SK-N-SH (cell line): ENCODE measurements at regions not wholly inside any gene's neighbourhood (a gene's known extent, or its start where the extent isn't known, plus 50 kb on each side); places are given as distances from the start of the nearest gene placed in this dataset.

ENCODE experiments used
- CTCF ChIA-PET: fragments of 300-600, 350-600 bp; formaldehyde crosslinking; extraction: SDS; loops from one replicate; lab custom pipeline; 2021; lab: Yijun Ruan, JAX
- POLR2A ChIA-PET: fragments of 350-600 bp; sonication (Branson Sonifier 250); formaldehyde crosslinking; extraction: SDS; loops from one replicate; lab custom pipeline; 2020; ENCODE audit warnings: antibody characterized with exemption, inconsistent platforms; lab: Yijun Ruan, JAX
- DNase-seq: peaks from one replicate; pipeline ENCODE4 v3.0.0; 2012
- H2AFZ ChIP-seq: fragments of 200-600 bp; sonication (generic); 2 replicates; pipeline ENCODE4 v1.8.1; 2016; ENCODE audit warnings: antibody characterized with exemption, mild to moderate bottlenecking, low read depth
- H3F3A ChIP-seq: fragments of 200-600 bp; sonication (generic); replicated peaks from 2 replicates; pipeline ENCODE3; 2016; ENCODE audit warnings: antibody characterized with exemption, mild to moderate bottlenecking; ENCODE audit not compliant: insufficient read depth
- H3K27ac ChIP-seq, 2 experiments: fragments of 200-500 bp in 1 of 2; fragments of 200-600 bp in 1 of 2; sonication (Bioruptor generic) in 1 of 2; sonication (generic), shearing (Covaris generic) in 1 of 2; 2 replicates each; pipeline versions ENCODE4 v1.5.1 to v1.6.1; 2014 to 2016; ENCODE audit warnings: low read depth in 2 of 2, inconsistent platforms in 1 of 2, low read length in 1 of 2, mild to moderate bottlenecking in 1 of 2, mixed read lengths in 1 of 2
- H3K27me3 ChIP-seq: fragments of 200-600 bp; sonication (generic), shearing (Covaris generic); 2 replicates; pipeline ENCODE4 v1.6.1; 2016; ENCODE audit warnings: mixed run types; ENCODE audit not compliant: insufficient read depth
- H3K36me3 ChIP-seq, 2 experiments: fragments of 200-500 bp in 1 of 2; fragments of 200-600 bp in 1 of 2; sonication (Bioruptor generic) in 1 of 2; sonication (generic) in 1 of 2; replicated peaks in 1 of 2; 2 replicates each; pipeline versions ENCODE3 to v1.5.1; 2014 to 2016; ENCODE audit warnings: low read length in 1 of 2, mild to moderate bottlenecking in 1 of 2; ENCODE audit not compliant: insufficient read depth in 2 of 2, control insufficient read depth in 1 of 2
- H3K4me1 ChIP-seq, 2 experiments: fragments of 200-500 bp in 1 of 2; fragments of 200-600 bp in 1 of 2; sonication (Bioruptor generic) in 1 of 2; sonication (generic), shearing (Covaris generic) in 1 of 2; 2 replicates each; pipeline versions ENCODE4 v1.5.1 to v1.6.1; 2014 to 2016; ENCODE audit warnings: low read depth in 1 of 2, low read length in 1 of 2, mixed run types in 1 of 2; ENCODE audit not compliant: insufficient read depth in 2 of 2, control insufficient read depth in 1 of 2
- H3K4me2 ChIP-seq: fragments of 200-600 bp; sonication (generic), shearing (Covaris generic); 2 replicates; pipeline ENCODE4 v1.6.1; 2017; ENCODE audit warnings: mixed run types
- H3K4me3 ChIP-seq, 2 experiments: fragments of 200-500 bp in 1 of 2; fragments of 200-600 bp in 1 of 2; sonication (Bioruptor generic) in 1 of 2; sonication (generic), shearing (Covaris generic) in 1 of 2; 2 replicates each; pipeline versions ENCODE4 v1.5.1 to v1.8.1; 2014 to 2016; ENCODE audit warnings: low read depth in 2 of 2, inconsistent platforms in 1 of 2, low read length in 1 of 2, mild to moderate bottlenecking in 1 of 2, mixed read lengths in 1 of 2, moderate library complexity in 1 of 2
- H3K79me2 ChIP-seq: fragments of 200-600 bp; sonication (generic); 2 replicates; pipeline ENCODE4 v1.8.1; 2017; ENCODE audit warnings: mild to moderate bottlenecking; ENCODE audit not compliant: insufficient read depth
- H3K9ac ChIP-seq: fragments of 200-600 bp; sonication (generic); 2 replicates; pipeline ENCODE4 v1.6.1; 2017; ENCODE audit warnings: mixed run types
- H3K9me2 ChIP-seq: fragments of 200-600 bp; sonication (generic); 2 replicates; pipeline ENCODE4 v1.6.1; 2017; ENCODE audit warnings: mixed run types
- H3K9me3 ChIP-seq: fragments of 200-600 bp; sonication (generic); 2 replicates; pipeline ENCODE4 v1.6.1; 2017; ENCODE audit warnings: mixed run types, mild to moderate bottlenecking, moderate library complexity
- H4K20me1 ChIP-seq: fragments of 200-600 bp; sonication (generic); 2 replicates; pipeline ENCODE4 v1.6.1; 2017; ENCODE audit warnings: mild to moderate bottlenecking, mixed run types; ENCODE audit not compliant: insufficient read depth
- ELF1 ChIP-seq: IDR thresholded peaks from 2 replicates; pipeline ENCODE4 v1.4.0; 2012
- EP300 ChIP-seq, 2 experiments: IDR thresholded peaks; 2 replicates each; pipeline versions ENCODE4 v1.4.0 to v1.6.1; 2012; ENCODE audit warnings: borderline replicate concordance in 1 of 2, low read depth in 1 of 2, low read length in 1 of 2
- FOXJ3 ChIP-seq: sonication (generic); formaldehyde crosslinking; IDR thresholded peaks from 2 replicates; pipeline ENCODE4 v1.5.1; 2020; ENCODE audit warnings: mild to moderate bottlenecking, missing genetic modification reagents
- GABPA ChIP-seq: IDR thresholded peaks from 2 replicates; pipeline ENCODE4 v1.4.0; 2012; ENCODE audit warnings: low read depth, mild to moderate bottlenecking
- JUND ChIP-seq: IDR thresholded peaks from 2 replicates; pipeline ENCODE4 v1.4.0; 2012
- RAD21 ChIP-seq: IDR thresholded peaks from 2 replicates; pipeline ENCODE4 v1.6.1; 2012; ENCODE audit warnings: mild to moderate bottlenecking, low read length
- RCOR1 ChIP-seq: fragments of 150-350 bp; IDR thresholded peaks from 2 replicates; pipeline ENCODE4 v1.6.1; 2017; ENCODE audit warnings: antibody characterized with exemption, low read length
- SMC3 ChIP-seq: IDR thresholded peaks from 2 replicates; pipeline ENCODE4 v1.6.1; 2012; ENCODE audit warnings: low read depth, low read length, improper control_type of control experiment
- TCF12 ChIP-seq: IDR thresholded peaks from 2 replicates; pipeline ENCODE4 v1.4.0; 2012
- YY1 ChIP-seq: IDR thresholded peaks from 2 replicates; pipeline ENCODE4 v1.4.0; 2012; ENCODE audit warnings: low read depth, mild to moderate bottlenecking
- WGBS: methylation state at CpG from one replicate; pipeline ENCODE4 v1.1.6; 2017; ENCODE audit warnings: low lambda C conversion rate; 5-methylcytosine and 5-hydroxymethylcytosine counted together
- TF ChIP-seq, protein P1 (sequence below): IDR thresholded peaks from 2 replicates; pipeline ENCODE4 v1.6.1; 2012; ENCODE audit warnings: mild to moderate bottlenecking, low read depth, low read length, moderate library complexity
- TF ChIP-seq, protein P2 (sequence below): IDR thresholded peaks from 2 replicates; pipeline ENCODE4 v1.4.0; 2012; ENCODE audit warnings: low read depth
- TF ChIP-seq, protein P3 (sequence below): fragments of 150-350 bp; IDR thresholded peaks from 2 replicates; pipeline ENCODE4 v1.6.1; 2016; ENCODE audit warnings: mild to moderate bottlenecking, low read depth, low read length
- TF ChIP-seq, protein P4 (sequence below): IDR thresholded peaks from 2 replicates; pipeline ENCODE4; 2012

DNA sequence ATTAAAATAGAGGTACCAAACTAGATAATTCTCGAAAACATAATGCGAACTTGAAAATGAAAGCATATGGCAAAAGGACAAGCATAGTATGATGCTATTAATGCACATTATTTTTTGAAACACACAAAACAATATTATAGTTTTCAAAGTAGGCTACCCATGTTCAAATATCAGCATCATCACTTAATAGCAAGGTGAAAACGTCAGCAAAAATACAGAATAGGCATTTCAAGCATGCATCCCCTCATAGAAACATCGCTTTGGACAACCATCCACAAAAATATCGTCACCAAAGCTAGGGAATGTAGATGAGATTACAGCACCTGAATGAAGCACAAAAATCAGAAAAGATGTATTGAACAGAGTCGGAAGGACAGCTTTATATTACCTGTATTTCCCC, 814.5 kb upstream of the LRRC4C start (continued):
- TF ChIP-seq, protein P1, sequence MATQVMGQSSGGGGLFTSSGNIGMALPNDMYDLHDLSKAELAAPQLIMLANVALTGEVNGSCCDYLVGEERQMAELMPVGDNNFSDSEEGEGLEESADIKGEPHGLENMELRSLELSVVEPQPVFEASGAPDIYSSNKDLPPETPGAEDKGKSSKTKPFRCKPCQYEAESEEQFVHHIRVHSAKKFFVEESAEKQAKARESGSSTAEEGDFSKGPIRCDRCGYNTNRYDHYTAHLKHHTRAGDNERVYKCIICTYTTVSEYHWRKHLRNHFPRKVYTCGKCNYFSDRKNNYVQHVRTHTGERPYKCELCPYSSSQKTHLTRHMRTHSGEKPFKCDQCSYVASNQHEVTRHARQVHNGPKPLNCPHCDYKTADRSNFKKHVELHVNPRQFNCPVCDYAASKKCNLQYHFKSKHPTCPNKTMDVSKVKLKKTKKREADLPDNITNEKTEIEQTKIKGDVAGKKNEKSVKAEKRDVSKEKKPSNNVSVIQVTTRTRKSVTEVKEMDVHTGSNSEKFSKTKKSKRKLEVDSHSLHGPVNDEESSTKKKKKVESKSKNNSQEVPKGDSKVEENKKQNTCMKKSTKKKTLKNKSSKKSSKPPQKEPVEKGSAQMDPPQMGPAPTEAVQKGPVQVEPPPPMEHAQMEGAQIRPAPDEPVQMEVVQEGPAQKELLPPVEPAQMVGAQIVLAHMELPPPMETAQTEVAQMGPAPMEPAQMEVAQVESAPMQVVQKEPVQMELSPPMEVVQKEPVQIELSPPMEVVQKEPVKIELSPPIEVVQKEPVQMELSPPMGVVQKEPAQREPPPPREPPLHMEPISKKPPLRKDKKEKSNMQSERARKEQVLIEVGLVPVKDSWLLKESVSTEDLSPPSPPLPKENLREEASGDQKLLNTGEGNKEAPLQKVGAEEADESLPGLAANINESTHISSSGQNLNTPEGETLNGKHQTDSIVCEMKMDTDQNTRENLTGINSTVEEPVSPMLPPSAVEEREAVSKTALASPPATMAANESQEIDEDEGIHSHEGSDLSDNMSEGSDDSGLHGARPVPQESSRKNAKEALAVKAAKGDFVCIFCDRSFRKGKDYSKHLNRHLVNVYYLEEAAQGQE = no peak
- no peak for TF ChIP-seq SMC3
- no peak for TF ChIP-seq FOXJ3
- no peak for TF ChIP-seq TCF12
- TF ChIP-seq ELF1 = no peak

DNA sequence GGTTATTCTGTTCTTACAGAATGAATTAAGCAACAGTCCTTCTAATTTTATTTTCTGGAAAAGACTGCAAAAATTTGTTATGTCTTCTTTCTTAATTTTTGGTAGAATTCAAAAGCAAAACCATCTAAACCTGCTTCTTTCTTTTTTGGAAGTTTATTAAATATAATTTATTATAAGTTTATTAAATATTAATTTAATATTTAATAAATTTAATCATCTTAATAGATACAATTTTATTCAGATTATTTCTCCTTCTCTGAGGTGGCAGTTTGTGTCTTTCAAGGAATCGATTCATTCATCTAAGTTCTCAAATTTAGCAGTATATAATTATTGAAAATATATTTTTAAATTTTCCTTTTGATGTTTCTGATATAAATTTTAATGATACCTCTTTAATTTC, 837.5 kb upstream of the LRRC4C start:
- H3K27ac ChIP-seq = no peak overlapping the region
- no peak for DNase-seq
- TF ChIP-seq RAD21 (no peak), YY1 (no peak), GABPA (no peak), ELF1 (no peak), RCOR1 (no peak), FOXJ3 (no peak), JUND (no peak), TCF12 (no peak), EP300 (IDR thresholded peaks at IDR 0.05; ENCODE audit: borderline replicate concordance in 1 of 2, low read depth in 1 of 2, low read length in 1 of 2) (no peak), SMC3 (no peak)
- TF ChIP-seq, protein P2, sequence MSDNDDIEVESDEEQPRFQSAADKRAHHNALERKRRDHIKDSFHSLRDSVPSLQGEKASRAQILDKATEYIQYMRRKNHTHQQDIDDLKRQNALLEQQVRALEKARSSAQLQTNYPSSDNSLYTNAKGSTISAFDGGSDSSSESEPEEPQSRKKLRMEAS = no peak
- TF ChIP-seq, protein P3, sequence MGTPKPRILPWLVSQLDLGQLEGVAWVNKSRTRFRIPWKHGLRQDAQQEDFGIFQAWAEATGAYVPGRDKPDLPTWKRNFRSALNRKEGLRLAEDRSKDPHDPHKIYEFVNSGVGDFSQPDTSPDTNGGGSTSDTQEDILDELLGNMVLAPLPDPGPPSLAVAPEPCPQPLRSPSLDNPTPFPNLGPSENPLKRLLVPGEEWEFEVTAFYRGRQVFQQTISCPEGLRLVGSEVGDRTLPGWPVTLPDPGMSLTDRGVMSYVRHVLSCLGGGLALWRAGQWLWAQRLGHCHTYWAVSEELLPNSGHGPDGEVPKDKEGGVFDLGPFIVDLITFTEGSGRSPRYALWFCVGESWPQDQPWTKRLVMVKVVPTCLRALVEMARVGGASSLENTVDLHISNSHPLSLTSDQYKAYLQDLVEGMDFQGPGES = no peak
- TF ChIP-seq, protein P1 = no peak
- TF ChIP-seq, protein P4, sequence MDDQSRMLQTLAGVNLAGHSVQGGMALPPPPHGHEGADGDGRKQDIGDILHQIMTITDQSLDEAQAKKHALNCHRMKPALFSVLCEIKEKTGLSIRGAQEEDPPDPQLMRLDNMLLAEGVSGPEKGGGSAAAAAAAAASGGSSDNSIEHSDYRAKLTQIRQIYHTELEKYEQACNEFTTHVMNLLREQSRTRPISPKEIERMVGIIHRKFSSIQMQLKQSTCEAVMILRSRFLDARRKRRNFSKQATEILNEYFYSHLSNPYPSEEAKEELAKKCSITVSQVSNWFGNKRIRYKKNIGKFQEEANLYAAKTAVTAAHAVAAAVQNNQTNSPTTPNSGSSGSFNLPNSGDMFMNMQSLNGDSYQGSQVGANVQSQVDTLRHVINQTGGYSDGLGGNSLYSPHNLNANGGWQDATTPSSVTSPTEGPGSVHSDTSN = no peak
- TF ChIP-seq, all 33 proteins: peak for 0
- Histone ChIP-seq H4K20me1 (no peaks in the 10 kb centered on the region), H3K4me3 (no peak overlapping the region), H3K27me3 (no peaks in the 10 kb centered on the region), H3K79me2 (no peaks in the 10 kb centered on the region), H2AFZ (no peak overlapping the region), H3K4me1 (no peaks in the 10 kb centered on the region), H3K36me3 (no peaks in the 10 kb centered on the region), H3K9me3 (no peaks in the 10 kb centered on the region), H3F3A (no peaks in the 10 kb centered on the region), H3K4me2 (no peak overlapping the region), H3K9ac (no peak overlapping the region), H3K9me2 (no peaks in the 10 kb centered on the region; the same call in 1 of the 2 replicates)
- ChIA-PET POLR2A (no interaction called here), CTCF (no interaction called here)
- 2% methylated on average over 1 of the region's 1 CpG for WGBS
